ENCODE measurements at regions not wholly inside any gene's neighbourhood (a gene's known extent, or its start where the extent isn't known, plus 50 kb on each side); places are given as distances from the start of the nearest gene placed in this dataset.

GRCh38 chrX:39592776-39593175 lies 505.0 kb downstream of the BCOR start:
- Histone ChIP-seq H3K4ac (ENCODE audit: low read depth, low read length) (no peak overlapping the region), H3K18ac (ENCODE audit: low read depth, low read length) (no peak overlapping the region), H4K20me1 (ENCODE audit: insufficient read depth, low read length) (no peaks in the 10 kb centered on the region), H3K56ac (ENCODE audit: extremely low read depth, insufficient read depth, low read length) (no peak overlapping the region), H2BK20ac (ENCODE audit: low read depth, low read length) (no peak overlapping the region), H3K36me3 (ENCODE audit: control insufficient read depth, insufficient read depth, low read length) (no peaks in the 10 kb centered on the region), H2BK120ac (ENCODE audit: low read depth, low read length) (no peak overlapping the region), H3K14ac (replicated peaks; ENCODE audit: low read depth, low read length) (no peak overlapping the region), H2BK15ac (ENCODE audit: low read depth, low read length) (no peak overlapping the region), H3K9me1 (ENCODE audit: insufficient read depth, low read length) (no peaks in the 10 kb centered on the region), H3K4me3 (ENCODE audit: insufficient read depth, low read depth, low read length) (no peak overlapping the region), H4K5ac (ENCODE audit: low read depth, low read length) (no peak overlapping the region), H3K79me1 (ENCODE audit: low read depth in 1 of 2, low read length in 2 of 2) (no peaks in the 10 kb centered on the region), H2BK5ac (ENCODE audit: low read depth, low read length, poor library complexity, severe bottlenecking) (no peak overlapping the region), H3K9ac (ENCODE audit: low read depth, low read length) (no peak overlapping the region), H3K4me1 (ENCODE audit: control insufficient read depth, insufficient read depth, low read length) (no peaks in the 10 kb centered on the region), H3K27me3 (ENCODE audit: control insufficient read depth, insufficient read depth, low read length) (peaks cover 11% of the 10 kb centered on the region), H2AFZ (replicated peaks; ENCODE audit: low read length, poor library complexity) (no peak overlapping the region), H2AK9ac (replicated peaks; ENCODE audit: low read depth, low read length, poor library complexity) (no peak overlapping the region), H4K8ac (ENCODE audit: low read depth in 2 of 2, low read length in 2 of 2) (no peak overlapping the region), H3K23ac (ENCODE audit: low read depth, low read length) (no peak overlapping the region), H2AK5ac (ENCODE audit: low read depth, low read length) (no peak overlapping the region), H4K91ac (ENCODE audit: insufficient read depth, low read depth, low read length) (no peak overlapping the region), H3K9me3 (ENCODE audit: control insufficient read depth, insufficient read depth, low read length) (no peaks in the 10 kb centered on the region), H3K27ac (ENCODE audit: insufficient read depth, low read length) (no peak overlapping the region), H3K4me2 (ENCODE audit: low read depth, low read length) (no peak overlapping the region)
- ATAC-seq (ENCODE audit: low read depth) (no peak), DNase-seq (no peak)
- intact Hi-C loops (cut with micrococcal nuclease) (no loop called here), dilution Hi-C loops (cut with HindIII; ENCODE audit: low sequenced_read_pairs, unreplicated experiment) (no loop called here), in situ Hi-C loops (cut with MboI; ENCODE audit: low sequenced_read_pairs) (no loop called here)
- TF ChIP-seq MXI1 (IDR thresholded peaks at IDR 0.05; ENCODE audit: borderline replicate concordance, low read depth, low read length) (no peak), ELK1 (IDR thresholded peaks at IDR 0.05; ENCODE audit: borderline replicate concordance, low read depth, low read length) (no peak), CEBPB (IDR thresholded peaks at IDR 0.05; ENCODE audit: low read depth, low read length) (no peak), BHLHE40 (IDR thresholded peaks at IDR 0.05; ENCODE audit: low read depth, low read length) (no peak), SMC3 (IDR thresholded peaks at IDR 0.05; ENCODE audit: low read depth, low read length) (no peak)
- CTCF ChIA-PET: no interaction called here
- POLR2A ChIA-PET (ENCODE audit: unreplicated experiment): no interaction called here
- BruUV-seq (replicated peaks): no TSS peak

All from IMR-90 (cell line).